GM10248 (cell line): ENCODE measurements at regions not wholly inside any gene's neighbourhood (a gene's known extent, or its start where the extent isn't known, plus 50 kb on each side); places are given as distances from the start of the nearest gene placed in this dataset.

Source experiments
- CTCF ChIA-PET: fragments of 300-600 bp; sonication (Branson Sonifier 250); formaldehyde crosslinking; extraction: SDS; loops from one replicate; lab custom pipeline; 2021; ENCODE audit warnings: antibody characterized with exemption; lab: Yijun Ruan, JAX
- POLR2A ChIA-PET: fragments of 350-650 bp; sonication (Branson Sonifier 250); formaldehyde crosslinking; extraction: SDS; loops from one replicate; lab custom pipeline; 2020; ENCODE audit warnings: antibody characterized with exemption; lab: Yijun Ruan, JAX
- DNase-seq: peaks from one replicate; pipeline ENCODE4 v3.0.0; 2012; ENCODE audit errors: extremely low spot score
- CTCF ChIP-seq: IDR thresholded peaks from 2 replicates; pipeline ENCODE4 v1.5.1; 2012; ENCODE audit warnings: mild to moderate bottlenecking, low read depth; ENCODE audit errors: extremely low read depth, missing control alignments, control extremely low read depth

DNA sequence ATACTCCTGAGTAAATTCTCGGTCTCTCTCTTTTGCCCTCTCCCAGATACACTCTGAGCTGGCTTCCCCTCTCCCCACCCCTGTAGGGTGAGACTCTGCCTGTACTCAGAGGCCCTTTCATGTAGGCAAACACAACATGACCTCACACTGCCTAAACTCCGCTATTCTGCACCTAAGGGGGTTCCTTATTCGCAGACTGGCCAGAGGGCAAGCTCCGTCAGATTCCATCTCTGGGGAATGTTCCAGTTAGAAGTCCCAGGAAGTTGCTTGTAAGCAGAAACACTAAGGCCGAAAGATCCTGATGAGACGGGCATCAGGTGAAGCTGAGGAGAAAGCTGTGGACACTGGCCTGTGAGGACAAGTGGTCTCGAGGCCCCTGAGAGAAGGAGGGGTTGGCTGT is 165.9 kb downstream of the KTN1 start:
- ChIA-PET POLR2A (no interaction called here), CTCF (interaction anchor here (4.7 kb wide), 1 partner anchor 13 kb away, joined by 24 read pairs; no protein-coding TSS in a partner anchor)
- no peak for DNase-seq
- no peak for TF ChIP-seq CTCF

GRCh38 chr14:55746558-55746957 is 166.6 kb downstream of the KTN1 start:
- DNase-seq: no peak
- no peak for TF ChIP-seq CTCF
- POLR2A ChIA-PET: no interaction called here
- CTCF ChIA-PET: no interaction called here

GRCh38 chr14:55747186-55747585 is 167.2 kb downstream of the KTN1 start:
- ChIA-PET POLR2A (no interaction called here), CTCF (no interaction called here)
- DNase-seq: no peak
- TF ChIP-seq CTCF: no peak

DNA sequence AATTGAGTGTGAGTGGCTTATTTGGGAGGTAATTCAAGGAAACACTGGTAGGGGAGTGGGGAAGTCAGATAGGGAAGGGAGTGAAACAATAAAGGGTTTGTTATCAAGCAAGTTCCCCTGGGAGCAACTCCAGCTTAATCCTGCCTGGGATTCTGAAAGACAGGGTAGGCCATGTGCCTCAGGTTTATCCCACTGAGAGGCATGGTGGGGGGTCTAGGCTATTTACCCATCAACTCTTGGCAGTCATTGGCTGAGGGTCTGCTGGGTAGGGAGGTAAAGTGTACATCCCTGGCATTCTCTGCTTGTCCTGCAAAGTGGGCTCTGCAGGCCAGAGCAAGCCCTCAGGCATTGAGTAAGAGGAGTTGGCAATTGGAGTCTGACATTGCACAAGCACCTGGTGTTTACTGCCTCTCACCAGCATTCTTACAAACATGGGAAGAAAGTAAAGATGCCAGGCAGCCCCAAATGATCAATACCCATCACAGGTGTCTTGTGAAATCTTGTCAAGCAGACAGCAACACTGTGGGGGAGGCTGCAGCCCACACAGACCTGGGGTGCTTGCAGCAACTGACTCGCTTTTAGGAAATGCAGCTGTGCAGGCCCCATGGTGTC is 169.3 kb downstream of the KTN1 start:
- no peak for TF ChIP-seq CTCF
- ChIA-PET CTCF (no interaction called here), POLR2A (no interaction called here)
- DNase-seq: no peak

DNA sequence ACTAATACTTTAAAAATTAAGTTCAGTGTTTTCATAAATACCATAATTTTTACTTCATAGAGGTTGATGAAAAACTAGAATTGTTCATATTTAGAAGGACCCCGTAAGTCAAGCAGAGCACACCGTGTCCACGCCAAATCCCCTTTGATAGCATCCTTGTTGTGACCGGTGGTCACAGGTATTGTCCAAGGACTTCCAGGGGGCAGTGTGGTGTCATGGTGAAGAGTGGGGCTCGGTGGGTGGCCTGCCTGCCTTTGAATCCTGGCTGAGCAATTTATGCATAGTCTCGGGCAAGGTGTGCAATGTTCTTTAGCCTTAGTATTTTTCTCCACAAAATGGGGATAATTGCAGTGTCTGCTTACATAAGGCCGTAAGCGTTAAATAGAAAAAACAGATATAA is 169.9 kb downstream of the KTN1 start:
- CTCF ChIA-PET: no interaction called here
- POLR2A ChIA-PET: no interaction called here
- DNase-seq: no peak
- TF ChIP-seq CTCF: no peak

GRCh38 chr14:55752580-55753390 is 172.8 kb downstream of the KTN1 start:
- POLR2A ChIA-PET: no interaction called here
- DNase-seq: no peak
- CTCF ChIA-PET: no interaction called here
- TF ChIP-seq CTCF: no peak
